COLO668 (cell line): ENCODE measurements at regions not wholly inside any gene's neighbourhood (a gene's known extent, or its start where the extent isn't known, plus 50 kb on each side); places are given as distances from the start of the nearest gene placed in this dataset.
A peak's percentile ranks its signal among the peaks of the same experiment; 100 is the strongest.

ENCODE experiments used
- DNase-seq: peaks from one replicate; lab custom pipeline; 2025; ENCODE audit not compliant: unreplicated experiment; lab: John Stamatoyannopoulos, UW

GRCh38 chr20:24773751-24774201, 175.3 kb upstream of the CST7 start:
- DNase-seq, result no peak

DNA sequence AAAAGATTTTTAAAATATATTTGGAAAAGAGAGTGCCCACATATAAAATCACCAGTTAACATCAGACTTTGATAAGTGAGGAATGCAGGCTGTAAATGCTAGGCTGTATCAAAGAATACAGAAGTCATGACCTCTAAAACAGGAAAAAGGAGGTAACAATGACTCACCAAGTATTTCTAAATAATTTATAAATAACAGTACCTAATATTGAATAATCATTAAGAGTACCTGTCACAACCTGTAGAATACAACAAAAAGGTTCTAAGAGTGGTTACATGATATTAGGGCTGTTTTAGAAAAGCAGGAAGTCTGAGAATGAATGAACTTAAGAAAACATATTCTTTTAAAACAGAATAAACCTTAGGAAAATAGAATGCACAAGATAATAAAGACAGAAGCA, 173.1 kb upstream of the CST7 start:
- DNase-seq, result no peak

GRCh38 chr20:24776755-24777271, 172.3 kb upstream of the CST7 start:
- DNase-seq, result no peak

GRCh38 chr20:24777746-24778145, 171.3 kb upstream of the CST7 start:
- no peak for DNase-seq

DNA sequence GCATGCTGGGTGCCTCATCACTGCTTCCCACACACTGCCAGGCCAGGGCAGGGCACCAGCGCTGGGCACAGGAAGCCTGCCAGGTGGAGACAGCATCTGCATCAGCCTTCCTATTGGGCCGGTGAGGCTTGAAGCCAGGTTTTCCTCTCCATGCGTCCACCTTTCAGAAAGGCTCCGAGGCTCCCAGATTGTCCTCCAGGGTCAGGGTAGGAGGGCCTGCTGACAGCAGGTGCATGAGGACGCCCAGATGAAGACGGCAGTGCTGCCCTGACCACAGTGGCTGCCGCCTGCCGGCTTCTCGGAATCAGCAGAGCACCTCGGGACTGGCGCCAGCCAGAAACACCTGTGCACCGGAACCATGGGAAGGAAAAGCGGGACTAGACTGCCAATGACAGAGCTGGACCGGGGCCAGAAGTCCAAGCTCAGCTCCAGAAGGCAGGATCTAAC, 170.5 kb upstream of the CST7 start:
- peak; percentile 27 for DNase-seq

GRCh38 chr20:24779131-24779530, 169.9 kb upstream of the CST7 start:
- DNase-seq, result no peak

GRCh38 chr20:24779946-24780345, 169.1 kb upstream of the CST7 start:
- DNase-seq, result no peak

- DNase-seq, result no peak
Observed at GRCh38 chr20:24780674-24781417, 168.2 kb upstream of the CST7 start.

GRCh38 chr20:24781418-24781980, 167.6 kb upstream of the CST7 start:
- no peak for DNase-seq

DNA sequence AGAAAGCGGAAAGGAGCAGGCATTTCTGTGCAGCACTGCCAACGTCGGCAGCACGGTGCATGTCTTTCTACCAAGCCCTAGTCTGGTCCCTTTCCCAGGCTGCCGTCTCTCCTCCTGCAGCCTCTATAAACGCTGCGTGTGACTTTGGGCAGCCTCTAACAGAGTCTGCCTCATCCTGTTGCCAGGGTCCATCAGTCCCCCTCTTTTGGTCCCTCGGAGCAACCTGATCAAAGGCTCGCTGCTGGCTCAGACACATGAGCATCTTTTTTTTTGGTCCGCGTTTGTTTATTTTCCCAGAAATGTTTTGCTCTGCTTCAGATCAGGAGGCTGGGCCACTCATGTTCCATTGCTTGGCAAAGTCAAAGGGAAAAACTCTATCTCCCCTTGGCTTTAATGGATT, 166.8 kb upstream of the CST7 start:
- no peak for DNase-seq

DNA sequence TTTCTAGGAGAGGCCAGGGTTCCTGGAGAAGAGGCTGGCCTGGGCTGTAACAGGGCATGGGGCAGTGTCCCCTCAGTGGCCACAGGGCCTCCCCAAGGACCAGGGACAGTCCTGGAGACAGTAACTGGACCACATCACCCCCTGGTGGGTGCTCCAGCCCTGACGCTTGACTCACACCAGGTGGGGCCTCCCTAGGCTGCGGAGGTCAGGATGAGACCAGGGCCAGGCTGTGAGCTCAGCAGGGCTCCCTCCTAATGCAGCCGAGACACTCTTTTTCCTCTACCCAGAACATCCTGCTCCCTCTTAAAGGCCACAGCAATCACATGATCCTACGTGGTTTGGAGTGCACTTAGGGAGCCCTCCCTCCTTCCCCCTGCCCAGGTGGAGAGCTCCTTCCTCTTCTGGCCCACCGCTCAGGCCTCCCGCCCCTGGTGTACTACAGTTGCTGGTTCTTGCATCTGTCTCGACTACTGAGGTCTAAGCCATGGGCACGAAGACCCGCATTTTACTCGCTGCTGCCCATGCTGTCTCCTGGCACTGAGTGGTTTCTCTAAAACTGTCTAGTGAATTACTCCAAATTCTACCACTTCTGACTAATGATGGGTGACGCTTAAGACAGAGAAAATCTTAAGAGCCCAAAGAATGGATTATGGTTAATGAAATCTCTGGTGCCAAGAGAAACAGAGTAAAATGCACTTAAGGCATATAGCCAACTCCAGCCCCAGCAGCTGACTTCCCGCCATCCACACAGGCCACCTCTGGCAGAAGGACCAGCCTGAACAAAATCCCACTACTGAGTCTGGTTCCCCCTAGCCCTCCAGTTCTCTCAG, 166.1 kb upstream of the CST7 start:
- no peak for DNase-seq

- DNase-seq, result peak; percentile 9
Observed at GRCh38 chr20:24783631-24784492, 165.2 kb upstream of the CST7 start.

DNA sequence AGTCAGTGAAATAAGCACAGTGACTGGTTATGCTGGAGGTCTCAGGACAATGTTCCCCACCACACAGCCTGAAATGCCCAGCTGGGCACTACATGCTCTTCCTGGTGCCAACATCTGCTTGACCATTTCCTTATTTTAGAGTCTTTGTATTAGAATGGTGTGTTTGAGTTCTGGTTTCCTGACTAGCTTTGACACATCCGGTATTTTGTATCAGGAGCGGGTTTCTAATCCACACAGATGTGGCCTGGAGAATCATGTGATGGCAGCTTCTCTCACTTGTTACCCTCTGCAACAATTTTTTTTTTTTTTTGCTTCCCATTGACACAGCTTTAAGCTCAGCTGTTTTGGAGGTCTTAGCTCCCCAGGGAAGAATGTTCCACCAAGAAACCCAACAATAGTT, 164.5 kb upstream of the CST7 start:
- DNase-seq, result no peak

- no peak for DNase-seq
Observed at GRCh38 chr20:24785141-24786110, 163.6 kb upstream of the CST7 start.

DNA sequence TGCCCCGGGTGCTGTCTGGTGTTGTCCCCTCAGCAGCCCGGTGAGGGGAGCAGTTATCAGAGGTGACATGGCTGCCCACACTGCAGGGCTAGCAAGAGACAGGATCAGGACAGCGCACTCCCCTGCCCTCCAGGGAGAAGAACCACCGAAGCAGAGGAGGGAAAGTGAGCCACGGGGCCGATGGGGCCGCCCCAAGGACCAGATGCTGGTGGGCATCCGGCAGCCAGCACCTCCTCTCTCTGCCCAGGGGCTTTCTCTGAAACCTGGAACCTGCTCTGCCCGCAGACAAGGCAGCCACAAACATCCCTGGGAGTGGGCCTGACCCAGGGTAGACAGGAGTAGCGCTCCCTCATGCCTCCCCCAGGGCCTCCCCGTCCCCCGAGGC, 163.0 kb upstream of the CST7 start:
- no peak for DNase-seq

DNA sequence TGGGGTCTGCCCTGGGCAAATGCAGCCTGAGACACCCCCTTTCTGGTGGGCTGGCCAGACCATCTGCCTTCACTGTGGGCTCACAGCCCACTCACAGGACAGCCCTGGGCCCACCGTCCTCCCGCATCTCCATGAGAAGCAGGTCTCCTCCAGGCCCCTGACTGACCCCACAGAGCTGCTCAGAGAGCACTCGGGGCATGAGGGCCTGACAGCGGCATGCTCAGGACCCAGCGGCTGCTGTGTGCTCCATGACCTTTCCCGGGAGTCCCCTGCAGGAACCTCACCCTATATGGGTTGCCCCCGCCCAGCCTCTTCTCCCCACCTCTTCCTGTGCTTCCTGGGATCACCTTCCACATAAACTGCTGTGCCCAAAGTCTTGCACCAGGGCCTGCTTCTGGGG, 162.4 kb upstream of the CST7 start:
- DNase-seq, result no peak

- DNase-seq, result no peak
Observed at GRCh38 chr20:24787071-24787470, 162.0 kb upstream of the CST7 start.

GRCh38 chr20:24787621-24788020, 161.4 kb upstream of the CST7 start:
- DNase-seq, result no peak

GRCh38 chr20:24789877-24790276, 159.2 kb upstream of the CST7 start:
- no peak for DNase-seq
